H1 (cell line): ENCODE measurements at regions not wholly inside any gene's neighbourhood (a gene's known extent, or its start where the extent isn't known, plus 50 kb on each side); places are given as distances from the start of the nearest gene placed in this dataset.

Experiments
- CTCF ChIP-seq, 3 experiments: IDR thresholded peaks; 1 replicate in 2 of 3; 2 replicates in 1 of 3; pipeline versions ENCODE4 v1.5.1 to v1.6.1; 2011; ENCODE audit warnings: low read length in 3 of 3, mild to moderate bottlenecking in 3 of 3, inconsistent platforms in 2 of 3, low read depth in 1 of 3, moderate library complexity in 1 of 3; ENCODE audit not compliant: insufficient read depth in 1 of 3; ENCODE audit errors: control extremely low read depth in 1 of 3
- GTF2F1 ChIP-seq: IDR thresholded peaks from 2 replicates; pipeline ENCODE4 v1.6.1; 2012; ENCODE audit warnings: low read depth, low read length, improper control_type of control experiment, borderline replicate concordance
- NRF1 ChIP-seq: IDR thresholded peaks from 2 replicates; pipeline ENCODE4 v1.6.1; 2011; ENCODE audit warnings: mild to moderate bottlenecking, low read depth, low read length, improper control_type of control experiment
- PHF8 ChIP-seq: fragments of 200-600 bp; sonication (generic); conservative IDR thresholded peaks from 2 replicates; pipeline ENCODE4 v1.7.1; 2012; ENCODE audit warnings: low read depth, mild to moderate bottlenecking, inconsistent platforms, low read length, moderate library complexity
- POLR2AphosphoS5 ChIP-seq: IDR thresholded peaks from 2 replicates; pipeline ENCODE4 v1.6.1; 2011; ENCODE audit warnings: low read depth, low read length
- RFX5 ChIP-seq: IDR thresholded peaks from 2 replicates; pipeline ENCODE4 v1.6.1; 2011; ENCODE audit warnings: low read depth, low read length, improper control_type of control experiment, borderline replicate concordance

- TF ChIP-seq POLR2AphosphoS5 (no peak), CTCF (IDR thresholded peaks at IDR 0.05; ENCODE audit: control extremely low read depth in 1 of 3, insufficient read depth in 1 of 3, low read depth in 1 of 3, low read length in 3 of 3) (no peak), PHF8 (no peak), GTF2F1 (no peak), RFX5 (no peak), NRF1 (no peak)
Observed at GRCh38 chr6:140879946-140880345, 1252.8 kb upstream of the GJE1 start.
